Parathyroid adenoma (tissue), 2 donors: ENCODE measurements at regions not wholly inside any gene's neighbourhood (a gene's known extent, or its start where the extent isn't known, plus 50 kb on each side); places are given as distances from the start of the nearest gene placed in this dataset.

Experiments used
- H2AFZ ChIP-seq: fragments of 300-600 bp; sonication (generic); one replicate; pipeline ENCODE4 v1.7.0; 2017; ENCODE audit warnings: antibody characterized with exemption, mild to moderate bottlenecking
- H3K27ac ChIP-seq: fragments of 300-600 bp; sonication (generic); one replicate; pipeline ENCODE4 v1.7.0; 2017
- H3K27me3 ChIP-seq: fragments of 300-600 bp; sonication (generic); one replicate; pipeline ENCODE4 v1.7.0; 2017; ENCODE audit warnings: low read length; ENCODE audit not compliant: control insufficient read depth, insufficient read depth
- H3K36me3 ChIP-seq: fragments of 300-600 bp; sonication (generic); one replicate; pipeline ENCODE4 v1.7.0; 2017; ENCODE audit warnings: low read length; ENCODE audit not compliant: control insufficient read depth, insufficient read depth
- H3K4me1 ChIP-seq: fragments of 300-600 bp; sonication (generic); one replicate; pipeline ENCODE4 v1.7.0; 2017; ENCODE audit warnings: control low read depth
- H3K4me2 ChIP-seq: fragments of 300-600 bp; sonication (generic); one replicate; pipeline ENCODE4 v1.7.0; 2017; ENCODE audit warnings: low read length
- H3K4me3 ChIP-seq: fragments of 300-600 bp; sonication (generic); one replicate; pipeline ENCODE4 v1.7.0; 2017; ENCODE audit warnings: low read depth, low read length
- H3K79me2 ChIP-seq: fragments of 300-600 bp; sonication (generic); one replicate; pipeline ENCODE4 v1.7.0; 2017; ENCODE audit warnings: control low read depth
- H3K9ac ChIP-seq: fragments of 300-600 bp; sonication (generic); one replicate; pipeline ENCODE4 v1.7.0; 2017; ENCODE audit warnings: mild to moderate bottlenecking
- H3K9me3 ChIP-seq: fragments of 300-600 bp; sonication (generic); one replicate; pipeline ENCODE4 v1.7.0; 2017; ENCODE audit warnings: low read length; ENCODE audit not compliant: control insufficient read depth
- TF ChIP-seq, protein P1 (sequence below): fragments of 300-600 bp; sonication (generic); IDR thresholded peaks from one replicate; pipeline ENCODE4 v1.7.0; 2017; ENCODE audit warnings: antibody characterized with exemption, mild to moderate bottlenecking
- donor health status: primary hyperparathyroidism.

DNA sequence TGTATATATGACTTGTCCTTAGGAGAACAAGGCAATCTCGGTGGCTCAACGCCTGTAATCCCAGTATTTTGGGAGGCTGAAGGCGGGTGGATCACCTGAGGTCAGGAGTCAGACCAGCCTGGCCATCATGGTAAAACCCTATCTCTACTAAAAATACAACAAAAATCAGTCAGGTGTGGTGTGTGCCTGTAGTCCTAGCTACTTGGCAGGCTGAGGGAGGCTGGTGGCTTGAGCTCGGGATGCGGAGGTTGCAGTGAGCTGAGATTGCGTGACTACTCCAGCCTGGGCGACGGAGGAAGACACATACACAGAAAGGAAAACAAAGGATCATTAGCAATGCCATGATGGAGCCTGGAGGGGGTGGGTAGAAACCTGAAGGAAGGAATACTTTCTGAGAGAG lies 166.6 kb upstream of the RREB1 start:
- Histone ChIP-seq H3K27ac (no peak overlapping the region), H3K36me3 (no peaks in the 10 kb centered on the region), H3K4me2 (no peak overlapping the region), H3K4me3 (no peak overlapping the region), H3K9me3 (no peaks in the 10 kb centered on the region), H2AFZ (no peak overlapping the region), H3K4me1 (no peaks in the 10 kb centered on the region), H3K79me2 (no peaks in the 10 kb centered on the region), H3K9ac (no peak overlapping the region), H3K27me3 (no peaks in the 10 kb centered on the region)
- TF ChIP-seq, protein P1, sequence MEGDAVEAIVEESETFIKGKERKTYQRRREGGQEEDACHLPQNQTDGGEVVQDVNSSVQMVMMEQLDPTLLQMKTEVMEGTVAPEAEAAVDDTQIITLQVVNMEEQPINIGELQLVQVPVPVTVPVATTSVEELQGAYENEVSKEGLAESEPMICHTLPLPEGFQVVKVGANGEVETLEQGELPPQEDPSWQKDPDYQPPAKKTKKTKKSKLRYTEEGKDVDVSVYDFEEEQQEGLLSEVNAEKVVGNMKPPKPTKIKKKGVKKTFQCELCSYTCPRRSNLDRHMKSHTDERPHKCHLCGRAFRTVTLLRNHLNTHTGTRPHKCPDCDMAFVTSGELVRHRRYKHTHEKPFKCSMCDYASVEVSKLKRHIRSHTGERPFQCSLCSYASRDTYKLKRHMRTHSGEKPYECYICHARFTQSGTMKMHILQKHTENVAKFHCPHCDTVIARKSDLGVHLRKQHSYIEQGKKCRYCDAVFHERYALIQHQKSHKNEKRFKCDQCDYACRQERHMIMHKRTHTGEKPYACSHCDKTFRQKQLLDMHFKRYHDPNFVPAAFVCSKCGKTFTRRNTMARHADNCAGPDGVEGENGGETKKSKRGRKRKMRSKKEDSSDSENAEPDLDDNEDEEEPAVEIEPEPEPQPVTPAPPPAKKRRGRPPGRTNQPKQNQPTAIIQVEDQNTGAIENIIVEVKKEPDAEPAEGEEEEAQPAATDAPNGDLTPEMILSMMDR, result no peak

DNA sequence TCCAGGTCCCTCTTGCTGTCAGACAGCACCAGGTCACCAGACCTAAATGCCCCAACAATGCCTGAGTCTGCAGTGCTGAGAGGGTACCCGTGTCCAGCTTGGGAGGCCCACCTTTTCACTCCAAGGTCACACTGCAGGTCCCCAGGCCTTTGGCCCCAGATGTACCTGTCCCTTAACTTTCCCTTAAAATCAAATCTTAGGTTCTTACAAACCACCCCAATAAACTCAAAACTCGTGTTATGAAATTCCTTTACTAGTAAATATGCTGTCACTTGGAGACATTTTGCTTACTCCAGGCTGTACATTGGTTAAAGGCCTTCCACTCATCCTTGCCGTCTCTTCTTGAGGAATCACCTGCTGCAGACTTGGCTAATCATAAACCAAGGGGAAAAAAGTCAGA lies 165.7 kb upstream of the RREB1 start:
- H3K9ac ChIP-seq, result no peak overlapping the region
- H3K4me2 ChIP-seq, result no peak overlapping the region
- TF ChIP-seq, protein P1, result no peak
- H3K4me3 ChIP-seq, result no peak overlapping the region
- no peaks in the 10 kb centered on the region for H3K27me3 ChIP-seq
- H3K27ac ChIP-seq, result no peak overlapping the region
- H2AFZ ChIP-seq, result no peak overlapping the region
- H3K4me1 ChIP-seq, result no peaks in the 10 kb centered on the region
- H3K79me2 ChIP-seq, result no peaks in the 10 kb centered on the region
- H3K9me3 ChIP-seq, result no peaks in the 10 kb centered on the region
- H3K36me3 ChIP-seq, result no peaks in the 10 kb centered on the region

DNA sequence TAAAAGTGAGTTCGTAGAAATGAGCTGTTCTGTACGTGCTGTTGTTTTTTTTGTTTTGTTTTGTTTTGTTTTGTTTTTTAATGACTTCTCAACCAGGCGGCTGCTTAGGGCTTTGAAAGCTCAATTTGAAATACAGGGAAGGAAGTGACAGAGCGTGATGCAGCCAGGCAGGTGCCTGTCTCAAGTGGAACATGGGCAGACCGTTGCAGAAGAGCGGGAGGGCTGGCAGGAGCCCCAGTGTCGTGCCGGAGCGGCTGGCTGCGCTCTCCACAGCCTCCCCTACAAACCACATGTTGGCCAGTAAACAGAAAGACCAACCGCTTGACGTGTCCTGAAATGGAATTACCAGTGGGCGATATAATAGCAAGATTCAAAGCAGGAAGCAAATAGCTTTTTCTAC lies 164.9 kb upstream of the RREB1 start:
- no peak overlapping the region for H3K27ac ChIP-seq
- TF ChIP-seq, protein P1, result no peak

DNA sequence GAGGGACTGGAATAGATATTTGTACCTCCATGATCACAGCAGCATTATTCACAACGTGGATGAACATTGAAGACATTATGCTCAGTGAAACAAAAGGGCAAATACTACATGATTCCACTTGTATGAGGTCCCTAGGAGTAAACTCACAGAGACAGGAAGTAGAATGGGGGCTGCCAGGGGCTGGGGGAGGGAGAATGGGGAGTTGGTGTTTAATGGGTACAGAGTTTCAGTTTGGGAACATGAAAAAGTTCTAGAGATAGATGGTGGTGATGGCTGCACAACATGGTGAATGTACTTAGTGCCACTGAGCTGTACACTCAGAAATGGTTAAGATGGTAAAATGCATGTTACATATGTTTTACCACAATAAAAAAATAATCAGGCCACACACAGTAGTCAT lies 164.3 kb upstream of the RREB1 start:
- H3K9me3 ChIP-seq, result no peaks in the 10 kb centered on the region
- H3K27ac ChIP-seq, result no peak overlapping the region
- H3K4me2 ChIP-seq, result no peak overlapping the region
- no peak overlapping the region for H3K9ac ChIP-seq
- H3K27me3 ChIP-seq, result no peaks in the 10 kb centered on the region
- no peaks in the 10 kb centered on the region for H3K79me2 ChIP-seq
- no peaks in the 10 kb centered on the region for H3K36me3 ChIP-seq
- H2AFZ ChIP-seq, result no peak overlapping the region
- no peaks in the 10 kb centered on the region for H3K4me1 ChIP-seq
- TF ChIP-seq, protein P1, result no peak
- H3K4me3 ChIP-seq, result no peak overlapping the region

More for the DNA sequence above, 164.9 kb upstream of the RREB1 start:
- no peaks in the 10 kb centered on the region for H3K27me3 ChIP-seq
- H3K79me2 ChIP-seq, result no peaks in the 10 kb centered on the region
- no peaks in the 10 kb centered on the region for H3K9me3 ChIP-seq
- no peak overlapping the region for H3K4me3 ChIP-seq
- no peak overlapping the region for H3K4me2 ChIP-seq
- H3K4me1 ChIP-seq, result no peaks in the 10 kb centered on the region
- no peak overlapping the region for H2AFZ ChIP-seq
- no peak overlapping the region for H3K9ac ChIP-seq
- H3K36me3 ChIP-seq, result no peaks in the 10 kb centered on the region
